Bone marrow (tissue), 2 donors: ENCODE measurements at regions not wholly inside any gene's neighbourhood (a gene's known extent, or its start where the extent isn't known, plus 50 kb on each side); places are given as distances from the start of the nearest gene placed in this dataset.
"Not testable (repeated sequence)": the region's sequence is repeated elsewhere in the genome, so short reads cannot be mapped to it uniquely, and the experiment has no call there.

Source experiments
- DNase-seq, 2 donors: peaks; one replicate each; lab custom pipeline; 2025; lab: John Stamatoyannopoulos, UW

DNA sequence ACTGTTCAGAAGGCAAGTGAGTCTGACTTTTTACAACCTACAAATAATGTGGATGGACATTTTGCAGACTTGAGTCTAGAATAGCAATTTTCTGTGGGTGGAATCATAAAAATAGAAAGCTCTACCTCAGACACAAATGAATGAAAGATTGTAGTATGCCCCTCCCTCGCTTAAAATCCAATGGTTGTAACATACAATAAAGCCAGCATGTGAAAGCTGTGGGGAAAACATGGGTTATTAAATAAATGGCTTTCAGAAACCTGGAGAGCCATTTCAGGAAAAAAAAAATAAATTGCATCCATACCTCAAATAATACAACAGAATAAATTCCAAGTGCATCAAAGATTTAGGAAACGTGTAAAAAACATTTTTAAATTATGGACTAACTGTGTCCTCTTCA lies 123.1 kb upstream of the MON1B start:
- no peak for DNase-seq

DNA sequence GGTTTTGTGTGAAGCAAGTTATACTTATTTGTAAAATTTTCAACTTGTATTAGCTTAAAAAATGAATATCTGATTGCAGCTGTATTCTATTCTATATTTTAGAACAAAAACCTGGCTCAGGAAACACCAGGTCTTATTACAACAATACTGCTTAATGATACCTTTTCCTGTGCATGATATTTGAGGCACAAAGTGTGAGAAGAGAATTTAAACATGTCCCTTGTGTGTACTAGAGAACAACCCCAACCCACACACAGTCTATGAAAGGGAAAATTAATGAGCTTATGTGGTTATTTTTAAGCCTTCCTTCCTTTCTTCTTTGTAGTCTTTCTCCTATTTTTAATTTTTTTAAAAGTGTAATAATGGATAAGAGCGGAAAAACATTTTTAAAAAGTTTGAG lies 122.6 kb upstream of the MON1B start:
- DNase-seq: no peak

GRCh38 chr16:77069929-77070328 lies 121.1 kb upstream of the MON1B start:
- DNase-seq: no peak

- no peak for DNase-seq
These were observed 120.3 kb upstream of the MON1B start for GRCh38 chr16:77070683-77071082.

GRCh38 chr16:77076839-77077238 lies 114.2 kb upstream of the MON1B start:
- no peak for DNase-seq

- DNase-seq: no peak
These were observed 113.6 kb upstream of the MON1B start for GRCh38 chr16:77077256-77077922.

- DNase-seq: no peak
These were observed 105.0 kb upstream of the MON1B start for GRCh38 chr16:77085981-77086380.

GRCh38 chr16:77090062-77090461 lies 100.9 kb upstream of the MON1B start:
- DNase-seq: no peak

DNA sequence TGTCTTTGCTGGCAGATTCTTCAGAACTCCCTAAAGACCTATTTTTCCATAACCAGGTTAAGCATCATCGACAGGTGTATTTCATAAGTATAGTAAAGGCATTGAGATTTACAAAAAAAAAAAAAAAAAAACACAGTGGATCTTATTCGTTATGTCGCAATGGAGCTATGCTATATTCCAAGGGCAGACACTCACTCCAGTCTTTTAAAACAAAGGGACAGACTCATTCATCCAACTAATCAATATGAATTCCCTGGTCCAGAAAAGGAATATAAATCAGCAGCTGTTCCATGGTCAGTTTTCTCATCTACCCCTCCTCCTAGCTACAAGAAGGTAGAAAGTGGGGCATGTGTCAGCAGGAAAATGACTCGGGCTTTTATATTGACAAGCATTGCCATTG lies 97.7 kb upstream of the MON1B start:
- no peak for DNase-seq

DNA sequence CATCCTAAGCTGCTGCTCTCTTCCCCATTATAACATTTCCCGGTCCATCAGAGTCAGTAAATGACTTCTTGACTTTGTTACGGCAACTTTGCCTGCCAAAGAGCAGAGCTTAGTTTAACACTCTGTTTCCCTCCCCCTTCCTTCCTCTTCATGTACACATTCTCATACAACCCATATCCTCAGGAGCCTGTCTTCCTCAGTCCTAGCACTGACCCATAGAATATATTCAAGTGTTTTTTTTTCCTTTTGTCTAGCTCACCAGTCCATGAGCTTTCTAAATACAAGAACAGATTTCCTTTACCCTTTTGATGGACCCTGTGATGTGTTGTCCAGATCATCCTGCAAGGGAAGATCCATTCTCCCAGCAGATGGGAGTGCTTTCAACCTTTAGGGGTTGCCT lies 97.0 kb upstream of the MON1B start:
- no peak for DNase-seq

DNA sequence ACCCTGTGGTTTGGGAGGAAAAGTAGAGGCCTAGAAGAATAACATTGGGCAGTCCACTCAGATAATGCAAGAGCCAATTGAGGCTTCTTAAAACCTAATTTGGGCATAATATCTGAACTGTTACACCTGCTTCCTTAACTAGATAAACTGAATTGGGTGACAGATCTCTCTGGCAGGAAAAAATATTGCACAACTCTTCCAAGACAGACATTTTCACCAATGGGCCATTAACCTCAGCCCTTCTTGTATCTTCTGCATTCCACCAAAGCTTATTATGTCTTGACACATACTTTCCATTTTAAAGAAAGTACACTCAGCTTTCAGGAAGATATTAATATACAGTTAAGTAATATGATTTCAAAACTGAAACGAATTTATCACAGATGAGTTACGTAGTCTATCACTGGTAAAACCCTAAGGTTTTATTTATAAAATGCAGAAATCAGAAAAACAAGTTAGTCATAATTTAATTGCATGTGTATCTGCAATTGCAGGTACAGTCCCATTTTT lies 79.9 kb upstream of the MON1B start:
- DNase-seq: peak in 1 of 2 donors; percentile 34

- no peak for DNase-seq
These were observed 78.2 kb upstream of the MON1B start for GRCh38 chr16:77112746-77113145.

- DNase-seq: no peak
These were observed 77.2 kb upstream of the MON1B start for GRCh38 chr16:77113835-77114234.

GRCh38 chr16:77114361-77114760 lies 76.6 kb upstream of the MON1B start:
- not testable (repeated sequence) for DNase-seq

- DNase-seq: no peak
These were observed 74.1 kb upstream of the MON1B start for GRCh38 chr16:77116856-77117255.

DNA sequence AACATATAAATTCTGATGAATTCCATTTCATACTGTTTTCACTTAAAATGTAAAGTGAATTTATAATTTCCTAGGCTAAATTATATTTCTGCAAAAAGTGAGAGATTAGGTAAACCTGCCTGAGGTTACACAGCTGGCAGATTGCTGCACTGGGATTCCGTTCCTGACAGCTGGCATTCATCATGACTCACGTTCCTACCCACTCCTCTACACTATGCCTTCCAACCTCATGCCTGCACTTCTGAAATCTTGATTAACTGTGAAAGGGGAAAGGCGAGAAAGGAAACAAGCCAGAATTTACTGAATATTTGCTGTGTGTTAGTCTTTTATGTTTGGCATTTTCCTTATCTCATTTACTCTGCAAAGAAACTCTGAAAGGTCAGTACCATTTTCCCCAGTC lies 73.3 kb upstream of the MON1B start:
- no peak for DNase-seq

DNA sequence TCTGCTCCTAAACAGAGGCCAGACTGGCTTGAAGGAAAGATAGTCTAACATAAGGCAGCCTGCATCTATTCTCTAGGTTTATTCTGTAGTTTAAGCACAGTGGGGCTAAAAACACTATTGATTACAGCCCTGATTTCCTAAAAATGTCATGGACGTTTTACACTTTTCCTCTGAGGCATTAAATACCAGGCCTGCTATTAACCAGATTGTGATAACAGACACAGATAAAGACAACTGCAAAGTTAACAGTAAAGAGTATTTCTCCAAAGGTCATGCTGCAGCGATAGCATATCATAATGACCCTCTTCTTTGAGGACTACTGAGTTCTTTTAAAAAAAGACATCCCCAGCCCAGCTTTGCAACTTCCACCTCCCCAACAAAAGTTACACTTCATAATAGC lies 59.6 kb upstream of the MON1B start:
- DNase-seq: no peak

GRCh38 chr16:77132051-77132618 lies 58.9 kb upstream of the MON1B start:
- no peak for DNase-seq

DNA sequence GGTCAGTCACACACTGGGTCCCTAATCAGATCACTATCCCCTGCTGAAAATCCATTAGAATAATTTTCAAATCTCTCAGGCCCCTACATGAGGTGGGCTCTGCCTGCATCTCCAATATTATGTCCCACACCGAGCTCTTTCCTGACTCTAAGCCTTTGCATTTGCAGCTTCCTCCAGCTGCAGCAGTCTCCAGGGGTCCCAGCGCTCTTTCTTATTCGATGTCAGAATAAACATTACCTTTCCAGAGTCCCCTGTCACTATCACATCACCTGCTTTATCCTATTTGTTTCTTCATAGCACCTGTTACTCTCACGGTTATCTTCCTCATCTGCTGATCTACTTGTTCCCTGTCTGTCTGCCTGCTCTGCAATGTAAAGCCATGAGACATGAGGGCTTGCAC lies 57.3 kb upstream of the MON1B start:
- no peak for DNase-seq

DNA sequence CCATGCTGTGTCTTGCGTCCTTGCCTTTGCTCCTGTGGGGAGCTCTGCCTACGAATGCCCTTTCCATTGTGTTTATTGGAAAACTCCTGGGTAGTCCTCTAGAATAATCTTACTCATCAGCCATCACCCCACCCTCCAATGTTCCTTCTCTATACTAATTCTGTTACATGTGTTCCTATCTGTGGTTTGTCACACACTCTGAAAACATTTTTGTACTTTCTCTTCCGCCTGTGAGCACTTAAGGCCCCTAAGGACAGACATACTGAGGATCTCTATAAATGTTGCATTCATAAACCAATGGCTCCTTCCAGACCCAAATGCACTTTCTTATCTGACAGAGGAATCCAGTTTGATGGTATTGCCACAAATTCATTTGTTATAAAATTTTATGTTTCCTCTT lies 53.9 kb upstream of the MON1B start:
- no peak for DNase-seq
